ENCODE measurements at regions not wholly inside any gene's neighbourhood (a gene's known extent, or its start where the extent isn't known, plus 50 kb on each side); places are given as distances from the start of the nearest gene placed in this dataset.

DNA sequence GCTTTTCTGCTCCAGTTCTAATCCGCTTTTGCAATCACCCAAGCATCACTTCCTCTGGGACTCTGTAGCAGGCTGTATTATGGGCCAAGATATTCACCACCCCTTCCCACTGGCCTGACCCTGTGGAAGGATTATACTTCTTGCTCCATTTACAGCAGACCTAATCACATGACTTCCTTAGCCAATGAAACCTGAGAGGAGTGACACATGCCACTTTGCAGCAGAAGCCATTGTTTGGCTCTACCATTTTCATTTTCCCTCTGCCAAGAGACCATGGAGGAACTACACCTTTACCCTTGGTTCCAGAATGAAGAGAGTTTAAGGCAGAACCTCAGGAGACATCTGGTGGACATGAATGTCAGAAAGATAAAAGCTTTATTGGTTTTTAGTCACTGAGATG is 134.9 kb upstream of the HSD17B12 start:
- TF ChIP-seq, protein P1, sequence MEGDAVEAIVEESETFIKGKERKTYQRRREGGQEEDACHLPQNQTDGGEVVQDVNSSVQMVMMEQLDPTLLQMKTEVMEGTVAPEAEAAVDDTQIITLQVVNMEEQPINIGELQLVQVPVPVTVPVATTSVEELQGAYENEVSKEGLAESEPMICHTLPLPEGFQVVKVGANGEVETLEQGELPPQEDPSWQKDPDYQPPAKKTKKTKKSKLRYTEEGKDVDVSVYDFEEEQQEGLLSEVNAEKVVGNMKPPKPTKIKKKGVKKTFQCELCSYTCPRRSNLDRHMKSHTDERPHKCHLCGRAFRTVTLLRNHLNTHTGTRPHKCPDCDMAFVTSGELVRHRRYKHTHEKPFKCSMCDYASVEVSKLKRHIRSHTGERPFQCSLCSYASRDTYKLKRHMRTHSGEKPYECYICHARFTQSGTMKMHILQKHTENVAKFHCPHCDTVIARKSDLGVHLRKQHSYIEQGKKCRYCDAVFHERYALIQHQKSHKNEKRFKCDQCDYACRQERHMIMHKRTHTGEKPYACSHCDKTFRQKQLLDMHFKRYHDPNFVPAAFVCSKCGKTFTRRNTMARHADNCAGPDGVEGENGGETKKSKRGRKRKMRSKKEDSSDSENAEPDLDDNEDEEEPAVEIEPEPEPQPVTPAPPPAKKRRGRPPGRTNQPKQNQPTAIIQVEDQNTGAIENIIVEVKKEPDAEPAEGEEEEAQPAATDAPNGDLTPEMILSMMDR (IDR thresholded peaks at IDR 0.05; ENCODE audit: insufficient read depth, low read depth, low read length, missing control alignments) = no peak
- DNase-seq (ENCODE audit: low read depth) = no peak
- H3K4me3 ChIP-seq (ENCODE audit: low read depth, low read length) = no peak overlapping the region

DNA sequence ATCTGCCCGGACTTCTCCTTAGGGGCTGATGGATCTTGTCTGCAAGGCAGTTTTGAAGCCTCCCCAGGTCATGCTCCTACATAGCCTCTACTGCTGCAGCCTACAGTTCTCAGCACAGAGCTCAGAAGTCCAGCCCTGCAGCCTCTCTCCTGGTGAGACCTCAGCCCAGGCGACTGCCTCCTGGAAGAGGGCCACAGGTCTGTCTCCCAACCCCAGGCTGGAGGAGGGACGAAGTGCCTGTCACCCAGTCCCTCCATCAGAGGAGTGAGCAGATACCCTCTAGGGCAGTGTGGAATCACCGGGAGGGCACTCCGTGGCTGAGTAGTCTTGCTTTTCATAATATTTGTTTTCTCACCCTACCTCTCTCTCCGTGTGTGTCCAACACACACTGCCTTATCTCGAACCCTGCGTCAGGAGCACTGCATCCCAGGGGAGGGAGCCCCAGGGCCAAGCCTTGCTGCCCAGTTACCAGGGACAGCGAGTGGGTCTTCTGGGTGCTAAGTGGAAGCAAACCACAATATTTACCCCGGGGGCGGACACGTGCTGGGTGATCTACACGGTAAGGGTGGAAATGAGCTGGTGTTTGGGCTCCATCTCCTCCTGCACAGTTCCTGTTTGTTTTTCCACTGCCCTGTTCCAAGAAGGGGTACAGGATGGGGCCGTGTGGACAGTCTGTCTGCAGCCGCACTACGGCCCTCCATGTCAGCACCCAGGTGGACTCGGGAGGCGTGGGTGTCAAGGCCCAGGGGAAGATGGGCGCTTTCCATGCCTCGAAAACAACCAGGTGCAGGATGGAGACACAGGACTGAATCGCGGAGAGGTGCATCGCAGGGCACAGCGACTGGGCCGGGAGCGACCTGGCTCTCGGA is 133.7 kb upstream of the HSD17B12 start:
- no peak overlapping the region for H3K4me3 ChIP-seq (ENCODE audit: low read depth, low read length)
- TF ChIP-seq, protein P1 (IDR thresholded peaks at IDR 0.05; ENCODE audit: insufficient read depth, low read depth, low read length, missing control alignments) = no peak
- DNase-seq (ENCODE audit: low read depth) = no peak

DNA sequence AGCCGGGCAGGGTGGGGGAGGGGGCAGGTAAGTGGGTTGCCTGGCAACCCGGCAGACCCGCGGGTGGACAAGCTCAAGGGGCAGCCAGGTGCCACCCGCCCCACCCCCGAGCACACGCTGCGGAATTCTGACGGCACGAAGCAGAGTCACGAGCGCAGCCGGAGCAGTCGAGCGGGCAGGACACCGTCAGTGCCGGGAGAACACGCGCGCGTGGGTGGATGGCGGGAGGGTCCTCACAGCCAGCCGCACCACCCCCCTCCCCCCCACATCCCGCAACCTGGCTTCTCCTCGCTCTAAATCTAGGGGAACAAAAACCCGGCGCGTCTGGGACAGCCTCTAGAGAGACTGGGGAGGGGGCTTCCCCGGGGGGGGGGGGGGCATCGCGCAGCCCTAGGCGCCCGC is 133.1 kb upstream of the HSD17B12 start:
- DNase-seq (ENCODE audit: low read depth) = no peak
- TF ChIP-seq, protein P1 (IDR thresholded peaks at IDR 0.05; ENCODE audit: insufficient read depth, low read depth, low read length, missing control alignments) = no peak
- no peak overlapping the region for H3K4me3 ChIP-seq (ENCODE audit: low read depth, low read length)

DNA sequence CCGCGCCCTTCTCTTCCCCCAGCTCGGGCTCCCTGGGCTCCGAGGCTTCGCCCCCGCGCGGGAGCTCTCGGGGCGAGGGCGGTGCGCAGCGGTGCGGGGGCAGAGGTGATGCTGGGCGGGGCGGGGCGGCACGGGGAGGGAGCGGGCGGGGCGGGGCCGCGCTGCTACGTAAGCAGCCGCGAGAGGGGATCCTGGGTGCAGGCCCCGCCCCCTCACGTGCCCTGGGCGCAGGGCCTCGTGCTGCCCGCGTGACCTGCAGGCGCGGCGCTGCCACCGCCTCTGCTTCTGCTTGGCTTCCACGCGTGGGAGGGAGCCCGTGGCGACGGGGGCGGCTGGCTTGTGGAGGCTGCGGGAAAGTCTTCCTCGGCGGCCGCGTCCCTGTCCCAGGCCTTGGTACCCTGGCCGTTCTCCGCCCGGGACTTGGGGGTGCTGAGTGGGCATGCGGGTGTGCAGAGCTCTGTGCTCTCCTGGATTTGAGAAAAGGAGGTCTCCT is 132.6 kb upstream of the HSD17B12 start:
- no peak for DNase-seq (ENCODE audit: low read depth)
- TF ChIP-seq, protein P1 (IDR thresholded peaks at IDR 0.05; ENCODE audit: insufficient read depth, low read depth, low read length, missing control alignments) = no peak
- no peak overlapping the region for H3K4me3 ChIP-seq (ENCODE audit: low read depth, low read length)

DNA sequence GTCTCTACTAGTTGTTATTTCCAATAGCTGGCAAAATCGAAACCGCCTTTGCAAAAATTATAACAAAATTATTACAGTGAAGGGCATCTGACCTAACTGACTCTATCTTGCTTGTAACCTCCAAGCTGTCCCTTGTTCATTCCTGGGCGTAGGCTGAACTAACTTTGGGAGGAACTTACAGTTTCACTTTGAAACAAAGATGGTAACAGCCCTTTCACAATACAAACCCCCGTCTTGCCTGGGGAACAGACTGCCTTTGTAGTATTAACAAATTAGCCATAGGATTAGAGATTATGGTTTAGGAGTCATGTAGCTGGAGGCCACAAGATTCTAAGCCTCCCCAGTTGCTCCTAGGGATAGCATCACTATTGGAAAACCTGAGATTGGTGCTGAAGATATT is 131.6 kb upstream of the HSD17B12 start:
- H3K4me3 ChIP-seq (ENCODE audit: low read depth, low read length) = no peak overlapping the region
- TF ChIP-seq, protein P1 (IDR thresholded peaks at IDR 0.05; ENCODE audit: insufficient read depth, low read depth, low read length, missing control alignments) = no peak
- no peak for DNase-seq (ENCODE audit: low read depth)

DNA sequence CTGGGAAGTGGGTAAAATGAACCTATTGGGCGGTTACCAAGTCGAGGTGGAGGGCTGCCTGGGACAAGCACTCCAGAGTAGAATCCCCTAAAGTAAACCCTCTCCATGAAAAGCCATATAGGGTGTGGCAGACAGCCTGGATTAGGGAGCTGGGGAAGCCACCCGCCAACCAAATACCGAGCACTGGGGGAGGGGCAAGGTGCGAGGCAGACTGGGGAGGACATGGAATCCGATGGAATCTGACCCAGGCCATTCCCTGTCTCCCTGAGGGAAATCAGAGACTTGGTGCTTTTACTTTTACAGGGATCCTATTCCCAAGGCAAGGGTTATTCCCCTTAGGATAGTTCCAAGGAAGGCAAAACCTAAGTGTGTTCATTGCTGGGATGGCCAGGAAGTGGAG is 130.9 kb upstream of the HSD17B12 start:
- H3K4me3 ChIP-seq (ENCODE audit: low read depth, low read length) = no peak overlapping the region
- TF ChIP-seq, protein P1 (IDR thresholded peaks at IDR 0.05; ENCODE audit: insufficient read depth, low read depth, low read length, missing control alignments) = no peak
- DNase-seq (ENCODE audit: low read depth) = no peak
